ENCODE measurements at regions not wholly inside any gene's neighbourhood (a gene's known extent, or its start where the extent isn't known, plus 50 kb on each side); places are given as distances from the start of the nearest gene placed in this dataset.

DNA sequence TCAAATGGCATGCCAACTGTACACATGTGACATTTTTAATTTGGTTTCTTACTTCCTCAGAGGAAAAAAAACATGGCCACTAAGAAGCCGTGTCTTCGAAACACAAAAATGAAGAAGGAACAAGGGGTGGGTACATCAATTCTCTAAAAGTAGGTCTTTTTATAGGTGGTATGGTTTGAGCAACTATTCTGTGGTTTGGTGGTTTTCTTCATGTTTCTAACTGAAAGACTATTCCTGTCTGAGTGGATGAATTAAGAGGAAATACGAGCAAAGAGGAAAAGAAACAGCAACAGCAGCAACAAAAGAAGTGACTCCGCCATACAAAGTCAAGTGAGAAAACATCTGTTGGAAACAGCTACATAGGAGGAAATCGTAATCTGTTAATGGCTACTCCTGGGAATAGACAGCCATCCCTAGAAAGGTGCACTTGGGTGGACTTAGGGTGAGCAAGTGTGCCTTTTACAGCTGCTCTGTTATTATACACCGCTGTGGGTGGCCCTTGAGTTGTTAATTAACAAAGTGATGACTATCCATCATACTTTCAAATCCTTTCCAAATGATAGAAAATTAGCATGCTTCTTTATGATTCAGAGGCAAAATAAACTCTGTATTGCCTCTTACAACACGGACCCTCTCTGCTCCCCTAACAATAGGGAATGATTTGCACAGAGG is 575.8 kb downstream of the TLE1 start:
- Histone ChIP-seq H3K79me2 (ENCODE audit: insufficient read depth, low read length) (no peaks in the 10 kb centered on the region), H3F3A (ENCODE audit: insufficient read depth) (no peaks in the 10 kb centered on the region), H3K4me2 (ENCODE audit: low read depth, low read length, poor library complexity, severe bottlenecking) (no peak overlapping the region), H3K27ac (ENCODE audit: low read depth, low read length) (no peak overlapping the region), H3K4me3 (ENCODE audit: insufficient read depth, low read length, poor library complexity, severe bottlenecking) (no peak overlapping the region), H3K27me3 (ENCODE audit: low read length) (no peaks in the 10 kb centered on the region), H3K9me2 (replicated peaks; ENCODE audit: insufficient read depth, low read length) (no peaks in the 10 kb centered on the region), H2AFZ (ENCODE audit: low read depth, low read length, severe bottlenecking) (no peak overlapping the region), H3K9me3 (ENCODE audit: insufficient read depth, low read length) (no peaks in the 10 kb centered on the region), H3K36me3 (ENCODE audit: low read length) (no peaks in the 10 kb centered on the region), H4K20me1 (ENCODE audit: low read depth, low read length) (no peaks in the 10 kb centered on the region), H3K9ac (ENCODE audit: low read length) (no peak overlapping the region)
- TF ChIP-seq, protein P1, sequence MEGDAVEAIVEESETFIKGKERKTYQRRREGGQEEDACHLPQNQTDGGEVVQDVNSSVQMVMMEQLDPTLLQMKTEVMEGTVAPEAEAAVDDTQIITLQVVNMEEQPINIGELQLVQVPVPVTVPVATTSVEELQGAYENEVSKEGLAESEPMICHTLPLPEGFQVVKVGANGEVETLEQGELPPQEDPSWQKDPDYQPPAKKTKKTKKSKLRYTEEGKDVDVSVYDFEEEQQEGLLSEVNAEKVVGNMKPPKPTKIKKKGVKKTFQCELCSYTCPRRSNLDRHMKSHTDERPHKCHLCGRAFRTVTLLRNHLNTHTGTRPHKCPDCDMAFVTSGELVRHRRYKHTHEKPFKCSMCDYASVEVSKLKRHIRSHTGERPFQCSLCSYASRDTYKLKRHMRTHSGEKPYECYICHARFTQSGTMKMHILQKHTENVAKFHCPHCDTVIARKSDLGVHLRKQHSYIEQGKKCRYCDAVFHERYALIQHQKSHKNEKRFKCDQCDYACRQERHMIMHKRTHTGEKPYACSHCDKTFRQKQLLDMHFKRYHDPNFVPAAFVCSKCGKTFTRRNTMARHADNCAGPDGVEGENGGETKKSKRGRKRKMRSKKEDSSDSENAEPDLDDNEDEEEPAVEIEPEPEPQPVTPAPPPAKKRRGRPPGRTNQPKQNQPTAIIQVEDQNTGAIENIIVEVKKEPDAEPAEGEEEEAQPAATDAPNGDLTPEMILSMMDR (IDR thresholded peaks at IDR 0.05; ENCODE audit: insufficient read depth, low read length, poor library complexity, severe bottlenecking) = no peak
- no peak for TF ChIP-seq EZH2phosphoT487 (conservative IDR thresholded peaks at IDR 0.05; ENCODE audit: low read length)

DNA sequence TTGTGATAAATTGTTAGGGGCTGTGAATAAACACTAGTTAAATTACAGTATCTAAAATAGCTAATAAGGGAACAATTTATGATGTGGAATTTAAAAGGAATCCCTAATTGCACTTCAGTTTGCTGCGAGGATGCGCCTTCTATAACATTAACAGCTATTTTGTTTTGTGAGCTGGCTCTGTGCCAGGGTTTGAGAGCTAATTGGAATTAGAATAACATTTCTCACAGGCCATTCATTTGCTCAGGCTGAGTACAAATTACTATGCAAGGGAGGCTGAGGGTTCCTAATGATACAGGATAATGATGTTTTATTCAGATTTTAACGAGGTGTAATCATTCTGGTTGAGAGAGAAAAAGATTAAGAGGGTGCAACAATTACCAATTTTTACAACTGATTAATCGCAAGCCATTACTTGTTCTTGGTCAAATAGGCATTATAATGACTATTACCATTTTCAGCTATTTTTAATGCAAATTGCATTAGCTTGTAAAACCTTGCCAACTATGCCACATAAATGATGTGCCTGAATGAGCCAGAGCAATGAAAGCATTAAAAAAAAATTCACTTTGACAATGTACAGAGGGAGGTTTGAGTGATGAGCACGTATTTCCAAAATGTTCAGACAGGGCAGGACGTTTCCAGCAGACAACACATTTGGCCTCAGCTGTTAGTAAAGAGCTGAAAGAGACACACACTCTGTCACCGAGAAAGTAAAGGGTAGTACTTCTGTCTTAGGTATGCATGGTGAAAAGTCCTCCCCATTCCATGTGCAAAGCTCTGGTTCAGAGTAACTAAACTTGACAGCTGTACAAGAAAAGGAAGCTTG is 576.5 kb downstream of the TLE1 start:
- Histone ChIP-seq H3K36me3 (ENCODE audit: low read length) (no peaks in the 10 kb centered on the region), H4K20me1 (ENCODE audit: low read depth, low read length) (no peaks in the 10 kb centered on the region), H3F3A (ENCODE audit: insufficient read depth) (no peaks in the 10 kb centered on the region), H3K27ac (ENCODE audit: low read depth, low read length) (no peak overlapping the region), H3K4me3 (ENCODE audit: insufficient read depth, low read length, poor library complexity, severe bottlenecking) (no peak overlapping the region), H3K9me2 (replicated peaks; ENCODE audit: insufficient read depth, low read length) (no peaks in the 10 kb centered on the region), H3K79me2 (ENCODE audit: insufficient read depth, low read length) (no peaks in the 10 kb centered on the region), H2AFZ (ENCODE audit: low read depth, low read length, severe bottlenecking) (no peak overlapping the region), H3K9me3 (ENCODE audit: insufficient read depth, low read length) (no peaks in the 10 kb centered on the region), H3K27me3 (ENCODE audit: low read length) (no peaks in the 10 kb centered on the region), H3K9ac (ENCODE audit: low read length) (no peak overlapping the region), H3K4me2 (ENCODE audit: low read depth, low read length, poor library complexity, severe bottlenecking) (no peak overlapping the region)
- TF ChIP-seq, protein P1 (IDR thresholded peaks at IDR 0.05; ENCODE audit: insufficient read depth, low read length, poor library complexity, severe bottlenecking) = no peak
- TF ChIP-seq EZH2phosphoT487 (conservative IDR thresholded peaks at IDR 0.05; ENCODE audit: low read length) = no peak

DNA sequence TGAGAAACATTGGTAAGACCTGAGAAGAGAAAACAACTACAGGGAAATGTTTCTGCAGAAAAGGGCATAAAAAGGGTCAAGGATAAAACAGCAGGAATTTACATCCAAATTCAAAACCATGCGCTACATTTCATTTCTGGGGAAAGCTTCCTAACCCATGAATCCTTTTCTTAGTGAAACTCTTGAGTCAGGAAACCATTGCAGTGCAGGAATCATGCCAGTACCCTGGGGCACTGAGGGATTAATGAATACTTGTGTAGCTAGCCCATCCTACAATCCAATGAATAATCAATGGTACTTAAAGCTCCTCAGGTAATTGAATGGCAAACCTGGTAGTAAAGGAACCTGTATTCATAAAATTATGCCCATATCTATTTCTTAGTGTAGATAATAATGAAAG is 580.5 kb downstream of the TLE1 start:
- no peaks in the 10 kb centered on the region for H3K27me3 ChIP-seq (ENCODE audit: low read length)
- H3K4me3 ChIP-seq (ENCODE audit: insufficient read depth, low read length, poor library complexity, severe bottlenecking) = no peak overlapping the region
- H3K4me2 ChIP-seq (ENCODE audit: low read depth, low read length, poor library complexity, severe bottlenecking) = no peak overlapping the region
- no peak overlapping the region for H3K9ac ChIP-seq (ENCODE audit: low read length)
- no peaks in the 10 kb centered on the region for H3K79me2 ChIP-seq (ENCODE audit: insufficient read depth, low read length)
- H2AFZ ChIP-seq (ENCODE audit: low read depth, low read length, severe bottlenecking) = no peak overlapping the region
- no peaks in the 10 kb centered on the region for H3F3A ChIP-seq (ENCODE audit: insufficient read depth)
- TF ChIP-seq, protein P1 (IDR thresholded peaks at IDR 0.05; ENCODE audit: insufficient read depth, low read length, poor library complexity, severe bottlenecking) = no peak
- no peak for TF ChIP-seq EZH2phosphoT487 (conservative IDR thresholded peaks at IDR 0.05; ENCODE audit: low read length)
- H3K9me2 ChIP-seq (replicated peaks; ENCODE audit: insufficient read depth, low read length) = no peaks in the 10 kb centered on the region
- H3K9me3 ChIP-seq (ENCODE audit: insufficient read depth, low read length) = no peaks in the 10 kb centered on the region
- H4K20me1 ChIP-seq (ENCODE audit: low read depth, low read length) = no peaks in the 10 kb centered on the region
- H3K27ac ChIP-seq (ENCODE audit: low read depth, low read length) = no peak overlapping the region
- no peaks in the 10 kb centered on the region for H3K36me3 ChIP-seq (ENCODE audit: low read length)
